GM23338 (cell line): ENCODE measurements at regions not wholly inside any gene's neighbourhood (a gene's known extent, or its start where the extent isn't known, plus 50 kb on each side); places are given as distances from the start of the nearest gene placed in this dataset.

ENCODE experiments used
- ATAC-seq: fragments of 200-7000 bp; cut with Tn5 transposase; 3 replicates; pipeline ENCODE4 v1.9.1; 2020
- DNase-seq: peaks from one replicate; pipeline ENCODE4 v3.0.0-alpha.2; 2015; ENCODE audit warnings: low spot score
- H2AFZ ChIP-seq: fragments of 200-600 bp; sonication (generic); 2 replicates; pipeline ENCODE4 v1.8.0; 2016; ENCODE audit warnings: antibody characterized with exemption, mild to moderate bottlenecking, moderate library complexity
- H3F3A ChIP-seq: fragments of 200-600 bp; sonication (generic); replicated peaks from 2 replicates; pipeline ENCODE4 v1.8.0; 2017; ENCODE audit warnings: antibody characterized with exemption, mixed run types, low read depth
- H3K27ac ChIP-seq: fragments of 200-600 bp; sonication (generic); 2 replicates; pipeline ENCODE4 v1.6.1; 2016; ENCODE audit warnings: low read depth
- H3K27me3 ChIP-seq: fragments of 200-600 bp; sonication (generic); 2 replicates; pipeline ENCODE4 v1.8.0; 2016; ENCODE audit warnings: mild to moderate bottlenecking, mixed run types, moderate library complexity; ENCODE audit not compliant: insufficient read depth
- H3K36me3 ChIP-seq: fragments of 200-600 bp; sonication (generic); 2 replicates; pipeline ENCODE4 v1.8.0; 2016; ENCODE audit warnings: mild to moderate bottlenecking; ENCODE audit not compliant: insufficient read depth
- H3K4me1 ChIP-seq: fragments of 200-600 bp; sonication (generic); 2 replicates; pipeline ENCODE4 v1.8.0; 2016; ENCODE audit warnings: mild to moderate bottlenecking, moderate library complexity; ENCODE audit not compliant: insufficient read depth
- H3K4me2 ChIP-seq: fragments of 200-600 bp; sonication (generic); 2 replicates; pipeline ENCODE4 v1.7.1; 2017; ENCODE audit warnings: mixed run types
- H3K4me3 ChIP-seq: fragments of 200-600 bp; sonication (generic); 2 replicates; pipeline ENCODE4 v1.6.1; 2016; ENCODE audit warnings: mixed run types
- H3K79me2 ChIP-seq: fragments of 200-600 bp; sonication (generic); replicated peaks from 2 replicates; pipeline ENCODE4 v1.8.0; 2017; ENCODE audit warnings: mild to moderate bottlenecking; ENCODE audit not compliant: insufficient read depth
- H3K9me2 ChIP-seq: fragments of 200-600 bp; sonication (generic); 2 replicates; pipeline ENCODE4 v1.8.0; 2017; ENCODE audit not compliant: insufficient read depth
- H4K20me1 ChIP-seq: fragments of 200-600 bp; sonication (generic); replicated peaks from 2 replicates; pipeline ENCODE4 v1.8.0; 2017; ENCODE audit warnings: mild to moderate bottlenecking; ENCODE audit not compliant: insufficient read depth
- H3K27ac Mint-ChIP-seq: 2 replicates; pipeline ENCODE4 v1.8.0; 2020; ENCODE audit warnings: inconsistent platforms, mild to moderate bottlenecking, moderate library complexity, mixed read lengths
- H3K27me3 Mint-ChIP-seq: 3 replicates; pipeline ENCODE4 v1.8.0; 2022; ENCODE audit warnings: low read depth, mild to moderate bottlenecking, moderate library complexity, mixed read lengths, inconsistent platforms; ENCODE audit not compliant: insufficient read depth, poor library complexity
- H3K36me3 Mint-ChIP-seq: 3 replicates; pipeline ENCODE4 v1.8.0; 2021; ENCODE audit warnings: low read depth, mild to moderate bottlenecking, inconsistent platforms, moderate library complexity, mixed read lengths
- H3K4me1 Mint-ChIP-seq: 3 replicates; pipeline ENCODE4 v1.8.0; 2020; ENCODE audit warnings: mild to moderate bottlenecking, inconsistent platforms, mixed read lengths
- H3K4me3 Mint-ChIP-seq: 3 replicates; pipeline ENCODE4 v1.8.0; 2021; ENCODE audit warnings: moderate library complexity, mild to moderate bottlenecking, inconsistent platforms, mixed read lengths
- H3K9me3 Mint-ChIP-seq: 3 replicates; pipeline ENCODE4 v1.8.0; 2020; ENCODE audit warnings: moderate library complexity, mild to moderate bottlenecking, inconsistent platforms, mixed read lengths
- CTCF ChIP-seq, 2 experiments: fragments of 200-600 bp in 1 of 2; sonication (generic) in 1 of 2; conservative IDR thresholded peaks; 2 replicates each; pipeline versions ENCODE4 v1.5.1 to v1.6.1; 2016 to 2017; ENCODE audit warnings: antibody characterized with exemption in 2 of 2, low read depth in 2 of 2, mild to moderate bottlenecking in 2 of 2, moderate library complexity in 1 of 2
- ZNF331 ChIP-seq: fragments of 250-450 bp; sonication (Bioruptor Pico); IDR thresholded peaks from 2 replicates; pipeline ENCODE4 v1.5.0; 2020; ENCODE audit warnings: low read depth, mild to moderate bottlenecking, moderate library complexity
- ZNF462 ChIP-seq: fragments of 250-450 bp; sonication (Bioruptor Pico); IDR thresholded peaks from 2 replicates; pipeline ENCODE4 v1.5.0; 2020; ENCODE audit warnings: mild to moderate bottlenecking, moderate library complexity

- peak; percentile 85 for DNase-seq
- TF ChIP-seq ZNF331 (CRISPR knock-in tag), result peak; percentile 73
- no peak for TF ChIP-seq ZNF462 (CRISPR knock-in tag)
- TF ChIP-seq CTCF (conservative IDR thresholded peaks at IDR 0.05; ENCODE audit: low read depth in 2 of 2), result peak in 1 of 2 experiments; percentile 59; a peak in 2 of 4 replicates
- peak overlapping the region; percentile 40; the same call in 1 of the 2 replicates for H2AFZ ChIP-seq
- Mint-ChIP-seq H3K9me3 (peaks cover 3% of the 10 kb centered on the region; the same call in 1 of the 3 replicates), H3K4me3 (no peak overlapping the region), H3K27ac (peak overlapping the region; percentile 70), H3K36me3 (peaks cover 2% of the 10 kb centered on the region; the same call in 1 of the 3 replicates), H3K27me3 (peaks cover 19% of the 10 kb centered on the region), H3K4me1 (peaks cover 21% of the 10 kb centered on the region)
- peak; percentile 89 for ATAC-seq
- no peaks in the 10 kb centered on the region for H3K36me3 ChIP-seq
- peaks cover 12% of the 10 kb centered on the region for H3K4me1 ChIP-seq
- H3F3A ChIP-seq, result 0 out of 2 replicates have a peak, but pooled peaks cover 6% of the 10 kb centered on the region
- H3K4me2 ChIP-seq, result peak overlapping the region; percentile 56
- no peaks in the 10 kb centered on the region for H3K79me2 ChIP-seq
- H3K9me2 ChIP-seq, result no peaks in the 10 kb centered on the region
- no peaks in the 10 kb centered on the region for H3K27me3 ChIP-seq
- H3K4me3 ChIP-seq, result no peak overlapping the region
- peak overlapping the region; percentile 95 for H3K27ac ChIP-seq
- no peaks in the 10 kb centered on the region for H4K20me1 ChIP-seq
Observed at GRCh38 chr10:21336476-21337170, 188.9 kb downstream of the SKIDA1 start.
